Astrocyte of the spinal cord (primary cell): ENCODE measurements at regions not wholly inside any gene's neighbourhood (a gene's known extent, or its start where the extent isn't known, plus 50 kb on each side); places are given as distances from the start of the nearest gene placed in this dataset.

ENCODE experiments used
- DNase-seq: peaks from one replicate; pipeline ENCODE4 v3.0.0; 2011; ENCODE audit warnings: low read depth, low spot score
- H3K4me3 ChIP-seq: 2 replicates; pipeline ENCODE4 v1.5.1; 2011; ENCODE audit warnings: low read depth, mild to moderate bottlenecking, low read length, moderate library complexity
- in situ Hi-C: cut with HindIII; loops from 2 replicates; pipeline ENCODE4 v1.10.0; 2017; ENCODE audit warnings: low sequenced_read_pairs
- TF ChIP-seq, protein P1 (sequence below): IDR thresholded peaks from 2 replicates; pipeline ENCODE4 v1.5.1; 2012; ENCODE audit warnings: low read depth, mild to moderate bottlenecking, low read length, inconsistent platforms

DNA sequence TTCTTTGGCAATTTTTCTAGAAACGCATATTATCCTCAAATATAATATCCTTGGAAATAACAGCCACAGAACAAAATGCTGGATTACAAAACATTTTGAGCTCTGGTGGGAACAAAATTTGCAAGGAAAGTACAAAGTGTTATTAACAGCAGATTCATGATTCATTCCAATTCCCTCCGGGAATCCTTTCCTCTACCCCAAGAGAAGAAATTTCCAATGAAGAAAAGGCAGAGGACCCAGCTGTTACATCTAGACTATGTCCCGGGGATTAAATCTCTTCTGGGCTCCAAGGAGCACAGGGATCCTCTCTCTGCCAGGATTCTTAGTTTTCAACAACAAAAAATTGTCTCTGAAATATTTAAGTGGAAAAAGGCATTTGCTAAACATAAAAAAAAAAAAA is 51.6 kb upstream of the TMEFF2 start:
- TF ChIP-seq, protein P1, sequence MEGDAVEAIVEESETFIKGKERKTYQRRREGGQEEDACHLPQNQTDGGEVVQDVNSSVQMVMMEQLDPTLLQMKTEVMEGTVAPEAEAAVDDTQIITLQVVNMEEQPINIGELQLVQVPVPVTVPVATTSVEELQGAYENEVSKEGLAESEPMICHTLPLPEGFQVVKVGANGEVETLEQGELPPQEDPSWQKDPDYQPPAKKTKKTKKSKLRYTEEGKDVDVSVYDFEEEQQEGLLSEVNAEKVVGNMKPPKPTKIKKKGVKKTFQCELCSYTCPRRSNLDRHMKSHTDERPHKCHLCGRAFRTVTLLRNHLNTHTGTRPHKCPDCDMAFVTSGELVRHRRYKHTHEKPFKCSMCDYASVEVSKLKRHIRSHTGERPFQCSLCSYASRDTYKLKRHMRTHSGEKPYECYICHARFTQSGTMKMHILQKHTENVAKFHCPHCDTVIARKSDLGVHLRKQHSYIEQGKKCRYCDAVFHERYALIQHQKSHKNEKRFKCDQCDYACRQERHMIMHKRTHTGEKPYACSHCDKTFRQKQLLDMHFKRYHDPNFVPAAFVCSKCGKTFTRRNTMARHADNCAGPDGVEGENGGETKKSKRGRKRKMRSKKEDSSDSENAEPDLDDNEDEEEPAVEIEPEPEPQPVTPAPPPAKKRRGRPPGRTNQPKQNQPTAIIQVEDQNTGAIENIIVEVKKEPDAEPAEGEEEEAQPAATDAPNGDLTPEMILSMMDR, result no peak
- in situ Hi-C loops, result no loop called here
- DNase-seq, result no peak
- no peak overlapping the region for H3K4me3 ChIP-seq

DNA sequence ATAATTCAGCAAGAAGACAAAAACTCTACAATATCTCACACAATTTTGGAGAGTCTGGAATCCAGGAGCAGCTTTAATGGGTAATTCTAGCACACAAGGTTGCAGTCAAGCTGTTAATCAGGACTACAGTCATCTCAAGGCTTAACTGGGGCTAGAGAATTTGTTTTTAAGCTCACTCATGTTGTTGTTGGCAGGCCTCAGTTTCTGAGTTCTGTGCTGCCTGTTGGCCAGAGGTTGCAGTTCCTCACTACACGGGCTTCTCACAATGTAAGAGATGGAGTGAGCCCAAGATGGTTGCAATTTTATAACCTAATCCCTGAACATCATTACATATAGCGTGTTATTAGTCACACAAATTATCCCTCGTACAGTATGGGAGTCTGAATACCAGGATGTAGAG is 50.6 kb upstream of the TMEFF2 start:
- TF ChIP-seq, protein P1, result no peak
- no peak for DNase-seq
- in situ Hi-C loops, result no loop called here
- H3K4me3 ChIP-seq, result no peak overlapping the region
